GM13977 (cell line): ENCODE measurements at regions not wholly inside any gene's neighbourhood (a gene's known extent, or its start where the extent isn't known, plus 50 kb on each side); places are given as distances from the start of the nearest gene placed in this dataset.

Experiments
- DNase-seq: peaks from one replicate; pipeline ENCODE4 v3.0.0; 2012; ENCODE audit warnings: low spot score
- in situ Hi-C: fragments of 300-500 bp; cut with MboI; formaldehyde crosslinking; loops from one replicate; pipeline ENCODE4 v1.12.0; 2022; ENCODE audit warnings: low sequenced_read_pairs, low pct_unique_long_range_greater_than_20kb, mixed read lengths, inconsistent platforms; ENCODE audit not compliant: unreplicated experiment
- TF ChIP-seq, protein P1 (sequence below): IDR thresholded peaks from 2 replicates; pipeline ENCODE4 v1.5.1; 2012; ENCODE audit warnings: mild to moderate bottlenecking, control low read depth; ENCODE audit not compliant: insufficient read depth; ENCODE audit errors: extremely low read depth, missing control alignments

DNA sequence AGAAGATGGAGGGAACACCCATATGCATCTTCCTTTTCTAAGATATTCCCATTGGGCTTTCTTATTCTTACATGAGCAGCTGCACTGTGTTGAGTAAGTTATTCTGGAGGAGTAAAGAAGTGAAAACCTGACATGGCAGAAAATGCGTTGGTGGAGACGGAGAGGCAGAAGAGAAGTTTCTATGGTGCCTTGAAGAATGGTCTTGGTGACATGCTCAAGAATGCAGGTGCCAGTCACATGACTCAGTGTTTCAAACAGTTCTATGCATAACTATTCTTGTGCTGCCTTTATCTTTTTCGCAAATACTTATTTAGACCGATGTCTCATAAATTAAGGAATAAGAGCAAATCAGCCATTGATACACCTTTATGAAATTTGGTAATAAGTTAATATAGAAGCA, 377.8 kb upstream of the IRX2 start:
- TF ChIP-seq, protein P1, sequence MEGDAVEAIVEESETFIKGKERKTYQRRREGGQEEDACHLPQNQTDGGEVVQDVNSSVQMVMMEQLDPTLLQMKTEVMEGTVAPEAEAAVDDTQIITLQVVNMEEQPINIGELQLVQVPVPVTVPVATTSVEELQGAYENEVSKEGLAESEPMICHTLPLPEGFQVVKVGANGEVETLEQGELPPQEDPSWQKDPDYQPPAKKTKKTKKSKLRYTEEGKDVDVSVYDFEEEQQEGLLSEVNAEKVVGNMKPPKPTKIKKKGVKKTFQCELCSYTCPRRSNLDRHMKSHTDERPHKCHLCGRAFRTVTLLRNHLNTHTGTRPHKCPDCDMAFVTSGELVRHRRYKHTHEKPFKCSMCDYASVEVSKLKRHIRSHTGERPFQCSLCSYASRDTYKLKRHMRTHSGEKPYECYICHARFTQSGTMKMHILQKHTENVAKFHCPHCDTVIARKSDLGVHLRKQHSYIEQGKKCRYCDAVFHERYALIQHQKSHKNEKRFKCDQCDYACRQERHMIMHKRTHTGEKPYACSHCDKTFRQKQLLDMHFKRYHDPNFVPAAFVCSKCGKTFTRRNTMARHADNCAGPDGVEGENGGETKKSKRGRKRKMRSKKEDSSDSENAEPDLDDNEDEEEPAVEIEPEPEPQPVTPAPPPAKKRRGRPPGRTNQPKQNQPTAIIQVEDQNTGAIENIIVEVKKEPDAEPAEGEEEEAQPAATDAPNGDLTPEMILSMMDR: no peak
- DNase-seq: no peak
- in situ Hi-C loops: no loop called here

DNA sequence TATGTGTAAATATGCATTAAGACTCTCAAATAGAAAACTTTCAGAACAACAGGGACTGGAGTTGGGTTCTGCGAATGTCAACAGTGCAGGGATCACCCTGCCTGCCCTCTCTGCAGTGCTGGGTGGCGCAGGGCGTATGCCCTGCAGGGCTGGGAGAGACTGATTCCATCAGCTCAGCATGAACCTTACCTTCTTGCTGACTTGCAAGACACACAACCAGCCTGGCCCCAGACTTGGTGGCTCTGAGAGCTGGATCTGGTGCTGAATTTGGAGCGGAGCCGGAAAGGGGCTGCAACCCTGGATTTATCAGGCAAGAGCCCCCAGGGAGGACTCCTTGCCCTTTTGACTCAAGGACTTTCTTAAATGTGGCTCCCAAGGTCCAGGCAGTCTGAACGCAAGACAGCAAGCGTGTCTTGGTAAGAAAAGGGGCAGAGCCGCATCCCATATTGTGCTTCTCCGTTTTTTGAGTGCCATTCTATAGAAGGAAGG, 376.0 kb upstream of the IRX2 start:
- in situ Hi-C loops: no loop called here
- TF ChIP-seq, protein P1: no peak

DNA sequence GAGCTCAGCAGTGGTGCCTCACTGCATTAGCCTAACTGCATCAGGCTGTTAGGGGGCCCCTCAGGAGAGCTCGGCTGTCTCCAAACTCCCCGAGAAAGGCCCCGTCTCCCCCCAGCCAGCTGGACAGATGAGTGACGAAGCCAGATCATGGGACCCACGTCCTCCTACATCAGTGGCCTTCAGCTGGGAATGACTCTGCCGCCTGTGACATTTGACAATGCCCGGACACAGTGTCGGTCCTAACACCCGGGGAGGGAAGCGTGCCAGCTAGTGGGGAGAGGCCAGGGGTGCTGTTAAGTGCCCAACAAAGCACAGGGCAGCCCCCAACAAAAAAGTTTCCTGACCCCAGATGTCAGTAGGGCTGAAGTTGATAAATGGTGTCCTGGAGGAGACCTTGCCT, 375.2 kb upstream of the IRX2 start:
- TF ChIP-seq, protein P1: no peak
- in situ Hi-C loops: no loop called here
- DNase-seq: no peak

More for the DNA sequence above, 376.0 kb upstream of the IRX2 start:
- DNase-seq: no peak

DNA sequence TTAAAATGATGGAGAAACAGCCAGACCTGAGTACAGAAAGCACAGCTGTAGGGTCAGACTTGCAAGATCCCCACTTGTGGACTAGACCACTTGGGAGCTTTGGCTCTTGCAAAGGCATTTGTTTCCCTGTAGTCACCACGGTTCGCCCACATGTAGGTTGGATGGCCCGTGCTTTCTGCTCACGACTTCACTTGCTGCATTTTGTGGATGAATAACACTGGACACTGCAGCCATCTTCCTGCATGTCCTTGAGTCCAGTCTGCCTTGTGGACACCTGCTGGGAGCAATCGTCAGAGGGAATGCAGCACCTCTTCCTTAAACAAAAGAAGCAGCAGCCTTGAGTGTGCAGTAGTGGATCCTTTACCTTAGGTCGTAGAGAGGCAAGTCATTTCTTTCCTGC, 372.9 kb upstream of the IRX2 start:
- no peak for DNase-seq
- TF ChIP-seq, protein P1: no peak
- in situ Hi-C loops: no loop called here

DNA sequence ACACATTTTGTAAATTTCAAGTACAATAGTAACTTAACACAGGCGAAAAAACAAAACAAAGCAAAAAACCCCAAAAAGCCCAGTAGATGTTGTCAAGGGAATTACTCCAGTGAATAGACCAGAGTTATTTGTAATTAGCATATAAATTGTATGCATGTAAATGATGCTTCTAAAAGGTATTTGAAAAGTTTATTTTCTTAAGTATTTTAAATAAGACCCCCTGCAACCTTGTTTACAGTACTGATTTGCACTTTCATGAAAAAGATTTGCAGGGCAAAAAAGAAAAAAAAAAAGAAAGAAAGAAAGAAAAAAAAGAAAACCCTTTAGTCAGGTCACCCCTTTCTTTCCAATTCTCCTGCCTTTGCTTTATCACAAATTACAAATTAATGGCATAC, 372.3 kb upstream of the IRX2 start:
- TF ChIP-seq, protein P1: no peak
- no peak for DNase-seq
- in situ Hi-C loops: no loop called here

DNA sequence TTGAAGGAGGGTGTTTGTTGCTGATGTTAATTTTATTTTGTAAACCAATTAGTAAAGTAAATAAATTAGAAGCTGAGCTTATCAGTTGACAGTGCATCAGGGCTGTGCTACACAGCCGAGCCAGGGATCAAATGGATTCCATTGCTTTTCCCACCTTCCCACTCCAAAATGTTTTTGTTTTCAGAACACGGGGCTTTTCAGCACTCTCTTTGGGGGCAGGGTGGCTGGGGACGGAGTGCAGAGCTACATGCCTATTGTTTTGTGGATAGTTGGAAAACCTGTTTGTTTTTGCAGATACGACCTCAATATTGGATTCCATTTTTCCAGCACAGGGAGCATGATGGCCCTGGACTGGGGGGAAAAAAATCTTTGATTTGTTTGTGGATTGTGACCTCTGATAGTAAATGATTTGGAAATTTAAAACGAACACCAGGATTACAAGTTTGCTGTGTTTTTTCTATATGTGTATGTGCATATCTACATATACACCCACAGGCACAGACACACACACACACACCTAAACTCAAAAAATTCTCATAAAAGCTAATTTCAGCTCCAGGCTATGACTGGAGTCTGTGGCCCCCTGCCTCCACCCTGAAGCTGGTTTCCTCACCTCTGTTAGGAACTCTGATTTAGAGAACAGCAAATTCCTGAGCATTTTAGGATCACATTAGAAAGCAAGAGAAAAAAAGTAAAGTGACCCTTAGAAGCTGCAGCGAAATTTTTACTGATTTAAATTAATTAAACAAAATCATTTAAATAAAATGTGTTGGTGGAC, 371.7 kb upstream of the IRX2 start:
- TF ChIP-seq, protein P1: no peak
- in situ Hi-C loops: no loop called here
- DNase-seq: no peak
